Activated CD4-positive, alpha-beta T cell treated with anti-CD3 and anti-CD28 coated beads, Interleukin-2, Interleukin-4, amounts not matched to agents 100 ng/mL and 50 ng/mL, durations not matched to agents 16 hours and 8 hours (primary cell): ENCODE measurements at regions not wholly inside any gene's neighbourhood (a gene's known extent, or its start where the extent isn't known, plus 50 kb on each side); places are given as distances from the start of the nearest gene placed in this dataset.
"Not testable (repeated sequence)": the region's sequence is repeated elsewhere in the genome, so short reads cannot be mapped to it uniquely, and the experiment has no call there.

Experiments
- DNase-seq: peaks from one replicate; pipeline ENCODE4 v3.0.0-alpha.2; 2020; ENCODE audit warnings: low spot score

DNA sequence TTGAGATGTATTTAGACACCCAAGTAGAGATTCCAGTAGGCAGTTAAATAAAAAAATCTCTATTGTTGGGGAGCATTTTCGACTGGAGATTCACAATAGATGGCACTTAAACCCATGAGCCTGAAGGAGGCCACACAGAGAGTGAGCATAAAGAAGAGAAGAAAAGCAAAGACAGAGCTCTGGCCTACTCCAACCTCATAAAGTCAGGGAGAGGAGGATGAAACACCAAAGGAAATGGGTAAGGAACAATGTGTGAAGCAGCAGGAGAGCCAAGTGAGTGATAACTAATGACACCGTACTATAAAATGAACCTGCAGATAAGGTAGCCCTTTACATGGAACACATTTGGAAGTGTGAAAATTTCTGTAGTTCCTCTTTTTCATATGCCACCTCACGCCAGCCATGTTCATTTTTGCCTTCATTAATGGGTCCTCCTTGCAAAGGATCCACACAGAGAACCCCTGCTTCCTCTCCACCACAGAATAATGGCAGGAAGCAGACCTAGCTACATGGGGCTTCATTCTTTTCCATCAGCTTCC, 150.0 kb upstream of the SYT10 start:
- no peak for DNase-seq

GRCh38 chr12:33593753-33594152, 154.1 kb upstream of the SYT10 start:
- no peak for DNase-seq

GRCh38 chr12:33596061-33596460, 156.4 kb upstream of the SYT10 start:
- no peak for DNase-seq

DNA sequence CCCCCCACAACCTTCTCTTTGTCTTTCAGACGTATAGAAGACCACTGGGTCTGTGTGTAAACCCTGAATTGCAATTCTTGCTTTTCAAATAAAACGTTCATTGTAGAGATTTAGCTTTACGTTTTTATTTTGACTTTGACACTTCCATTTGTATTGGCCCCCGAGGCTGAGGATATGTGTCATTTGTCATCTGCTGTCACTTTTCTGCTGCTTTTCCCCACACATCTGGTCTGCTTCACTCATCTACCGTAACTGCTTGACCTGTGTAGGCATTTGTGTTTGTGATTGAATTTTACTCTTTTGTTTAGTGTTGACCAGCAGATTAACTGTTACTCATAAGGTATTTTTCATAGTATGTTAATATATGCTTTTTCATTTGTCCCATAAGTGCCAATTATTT, 157.2 kb upstream of the SYT10 start:
- no peak for DNase-seq

DNA sequence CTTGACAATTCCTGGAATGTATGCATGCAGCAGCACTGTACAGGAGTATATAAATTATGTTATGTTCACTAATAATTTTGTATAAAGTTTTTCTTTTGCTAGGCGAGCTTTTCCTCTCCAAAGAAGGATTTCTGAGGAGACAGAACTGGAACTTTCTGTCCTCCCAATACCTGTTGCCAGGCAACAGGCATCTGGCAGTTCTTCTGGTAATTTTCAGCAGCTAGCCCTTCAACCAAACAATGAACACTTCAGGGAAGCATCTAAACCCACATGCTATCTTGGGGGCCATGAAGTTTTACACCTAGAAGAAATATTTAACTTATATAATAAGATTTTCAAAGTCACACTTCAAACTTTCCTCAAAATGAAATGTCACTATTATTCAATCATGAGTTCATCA, 162.9 kb upstream of the SYT10 start:
- no peak for DNase-seq

- DNase-seq = no peak
Measured at GRCh38 chr12:33605757-33606156, 166.1 kb upstream of the SYT10 start.

GRCh38 chr12:33609910-33610309, 170.3 kb upstream of the SYT10 start:
- no peak for DNase-seq

DNA sequence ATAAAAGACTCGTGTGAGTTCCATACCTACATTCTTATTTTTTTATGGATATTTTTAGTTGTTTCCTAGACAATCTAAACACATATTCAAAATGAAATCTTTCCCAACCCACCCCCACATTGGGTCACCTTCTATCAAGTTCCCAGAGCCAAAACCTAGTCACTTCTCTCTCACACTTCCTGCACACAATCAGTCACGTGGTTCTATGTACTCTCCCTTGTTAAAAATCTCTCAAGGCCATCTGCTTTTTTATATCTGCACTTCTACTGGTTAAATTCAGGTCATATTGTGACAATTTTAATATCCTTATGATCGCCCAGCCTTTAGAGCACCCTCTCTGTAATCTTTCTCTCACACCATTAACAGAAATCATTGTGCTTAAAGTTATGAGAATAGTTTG, 175.0 kb upstream of the SYT10 start:
- no peak for DNase-seq

- no peak for DNase-seq
Measured at GRCh38 chr12:33617218-33617617, 177.6 kb upstream of the SYT10 start.

- DNase-seq = no peak
Measured at GRCh38 chr12:33628087-33628486, 188.5 kb upstream of the SYT10 start.

DNA sequence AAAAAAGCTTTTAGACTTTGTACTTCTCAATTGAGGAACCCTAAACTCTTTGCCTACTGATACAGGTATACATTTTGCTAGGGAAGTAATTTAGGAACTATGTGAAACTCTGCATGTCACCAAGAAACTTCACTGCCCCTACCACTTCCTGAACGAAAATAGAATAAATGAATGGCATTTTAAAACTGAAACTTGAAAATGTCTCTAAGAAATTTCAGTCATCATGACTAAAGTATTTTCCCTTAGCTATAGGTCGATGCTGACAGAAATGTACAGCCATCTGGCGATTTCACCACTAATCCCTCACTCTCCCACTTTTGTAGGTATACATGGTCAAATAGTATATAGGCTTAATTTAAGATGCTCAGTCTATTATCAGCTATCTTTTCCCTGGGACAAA, 194.9 kb upstream of the SYT10 start:
- peak; percentile 1 for DNase-seq

GRCh38 chr12:33636930-33637329, 197.3 kb upstream of the SYT10 start:
- DNase-seq = not testable (repeated sequence)

GRCh38 chr12:33639975-33640374, 200.4 kb upstream of the SYT10 start:
- no peak for DNase-seq

- DNase-seq = no peak
Measured at GRCh38 chr12:33649992-33650391, 210.4 kb upstream of the SYT10 start.

DNA sequence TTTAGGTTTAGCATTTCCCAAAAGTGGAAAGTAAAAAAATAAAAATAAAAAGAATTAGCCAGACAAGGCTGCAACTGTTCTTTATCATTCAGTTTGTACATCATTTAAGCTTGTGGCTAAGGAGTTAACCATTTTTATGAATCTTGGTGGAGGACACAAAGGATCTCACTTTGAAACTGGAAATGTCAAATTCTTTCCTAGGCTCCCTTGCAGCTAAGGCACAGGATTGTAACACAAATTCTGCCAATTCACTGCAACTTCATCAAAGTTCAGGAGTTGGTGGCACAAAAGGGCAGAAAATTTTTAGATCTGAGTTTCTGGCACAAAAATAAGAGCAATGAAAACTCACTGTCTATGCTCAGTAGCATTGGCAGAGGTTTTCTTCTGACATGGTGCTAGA, 211.2 kb upstream of the SYT10 start:
- DNase-seq = no peak

DNA sequence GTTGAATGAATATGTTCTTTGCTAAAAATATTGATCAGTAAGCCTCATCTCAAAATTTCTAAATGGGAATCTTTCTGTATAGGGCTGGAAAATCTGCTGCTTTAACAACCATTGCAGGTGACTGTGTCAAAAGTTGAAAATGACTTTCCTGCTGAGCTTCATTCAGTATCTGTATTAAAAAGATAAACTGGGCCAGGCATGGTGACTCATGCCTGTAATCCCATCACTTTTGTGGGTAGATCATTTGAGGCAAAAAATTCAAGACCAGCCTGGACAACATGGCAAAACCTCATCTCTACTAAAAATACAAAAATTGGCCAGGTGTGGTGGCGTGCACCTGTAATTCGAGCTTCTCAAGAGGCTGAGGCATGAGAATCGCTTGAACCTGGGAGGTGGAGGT, 213.7 kb upstream of the SYT10 start:
- DNase-seq = no peak

- DNase-seq = no peak
Measured at GRCh38 chr12:33654313-33654712, 214.7 kb upstream of the SYT10 start.

DNA sequence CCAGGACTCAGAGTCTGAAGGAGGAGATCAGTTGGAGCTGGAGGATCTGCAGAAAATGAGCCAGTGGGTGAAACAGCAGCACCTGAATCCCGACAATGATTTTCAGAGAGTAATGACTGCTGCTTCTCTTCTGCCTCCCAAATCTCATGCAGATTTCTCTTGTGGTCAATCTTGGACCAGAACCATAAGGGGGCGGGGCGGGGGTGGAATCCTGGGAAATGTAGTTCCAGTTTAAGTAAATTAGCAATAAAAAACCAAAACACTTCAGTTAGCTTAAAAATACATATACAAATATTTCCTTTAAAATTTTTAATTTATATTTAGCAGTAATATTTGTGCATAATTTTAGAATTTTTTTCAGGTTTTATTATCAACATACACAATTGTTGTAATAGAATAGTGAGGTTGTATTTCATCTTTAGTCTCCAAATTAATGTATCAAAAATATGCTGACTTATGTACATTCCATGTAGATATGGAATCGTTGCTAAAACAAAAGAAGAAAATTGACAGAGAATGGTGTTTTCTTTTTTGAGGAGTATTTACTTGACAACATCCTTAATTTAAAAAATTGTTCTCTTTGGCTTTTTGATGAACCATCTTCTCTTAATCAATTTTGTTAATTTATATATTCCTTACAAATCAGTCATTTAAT, 223.5 kb upstream of the SYT10 start:
- no peak for DNase-seq

- no peak for DNase-seq
Measured at GRCh38 chr12:33669349-33669748, 229.7 kb upstream of the SYT10 start.

DNA sequence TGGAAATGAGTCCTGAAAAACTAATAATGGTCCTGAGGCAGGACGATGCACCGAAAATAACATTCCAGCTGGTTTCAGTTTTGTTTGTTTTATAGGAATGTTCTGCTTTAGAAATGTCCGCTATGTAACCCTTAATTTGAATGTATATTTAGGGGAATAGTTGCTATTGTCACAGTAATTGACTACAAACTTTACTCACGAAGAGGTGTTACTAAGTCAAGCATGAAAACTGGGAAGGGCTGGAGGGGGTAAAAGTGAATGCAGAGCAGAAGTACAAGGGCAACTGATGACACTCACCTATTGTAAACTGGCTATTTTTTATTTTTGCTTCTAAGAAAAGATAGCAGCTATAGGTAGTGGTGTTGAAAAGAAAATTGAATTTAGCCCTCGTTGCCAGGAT, 230.7 kb upstream of the SYT10 start:
- DNase-seq = no peak

- DNase-seq = no peak
Measured at GRCh38 chr12:33671676-33672075, 232.1 kb upstream of the SYT10 start.

GRCh38 chr12:33672836-33673577, 233.4 kb upstream of the SYT10 start:
- DNase-seq = no peak

GRCh38 chr12:33676866-33677265, 237.2 kb upstream of the SYT10 start:
- DNase-seq = no peak
